ENCODE measurements at regions not wholly inside any gene's neighbourhood (a gene's known extent, or its start where the extent isn't known, plus 50 kb on each side); places are given as distances from the start of the nearest gene placed in this dataset.

GRCh38 chr6:16930432-16930831 lies 169.2 kb upstream of the ATXN1 start:
- H3K4me1 ChIP-seq = no peaks in the 10 kb centered on the region
- intact Hi-C loops (cut with DNase I) = no loop called here
- H3K36me3 ChIP-seq = no peaks in the 10 kb centered on the region
- H3K27me3 ChIP-seq = no peaks in the 10 kb centered on the region
- H3K9me3 ChIP-seq = no peaks in the 10 kb centered on the region
- H3K4me3 ChIP-seq = no peak overlapping the region
- TF ChIP-seq CTCF (IDR thresholded peaks at IDR 0.05) = no peak
- H3K27ac ChIP-seq = no peak overlapping the region
- no peak for DNase-seq
- no peak for ATAC-seq

- H3K4me3 ChIP-seq = no peak overlapping the region
- intact Hi-C loops (cut with DNase I) = no loop called here
- peak overlapping the region in 1 of 2 donors; percentile 60 for H3K27ac ChIP-seq
- no peaks in the 10 kb centered on the region for H3K36me3 ChIP-seq
- ATAC-seq (peak; percentile 75), DNase-seq (peak in 2 of 4 donors; percentile 45 to 73)
- H3K27me3 ChIP-seq = no peaks in the 10 kb centered on the region
- no peaks in the 10 kb centered on the region for H3K9me3 ChIP-seq
- no peaks in the 10 kb centered on the region for H3K4me1 ChIP-seq
- no peak for TF ChIP-seq CTCF (IDR thresholded peaks at IDR 0.05)
Measured at GRCh38 chr6:16929809-16930208, 168.5 kb upstream of the ATXN1 start.

- ATAC-seq (no peak), DNase-seq (no peak)
- no peaks in the 10 kb centered on the region for H3K27me3 ChIP-seq
- no peak for TF ChIP-seq CTCF (IDR thresholded peaks at IDR 0.05)
- H3K4me3 ChIP-seq = no peak overlapping the region
- H3K4me1 ChIP-seq = no peaks in the 10 kb centered on the region
- H3K36me3 ChIP-seq = no peaks in the 10 kb centered on the region
- intact Hi-C loops (cut with DNase I) = no loop called here
- H3K9me3 ChIP-seq = no peaks in the 10 kb centered on the region
- H3K27ac ChIP-seq = no peak overlapping the region
Measured at GRCh38 chr6:16928387-16928786, 167.1 kb upstream of the ATXN1 start.

- TF ChIP-seq CTCF (IDR thresholded peaks at IDR 0.05) = no peak
- no peak for DNase-seq
- Histone ChIP-seq H3K4me1 (no peaks in the 10 kb centered on the region), H3K27me3 (no peaks in the 10 kb centered on the region), H3K36me3 (no peaks in the 10 kb centered on the region), H3K4me3 (no peak overlapping the region), H3K9me3 (no peaks in the 10 kb centered on the region), H3K27ac (no peak overlapping the region)
- no peak for ATAC-seq
- intact Hi-C loops (cut with DNase I) = no loop called here
Measured at GRCh38 chr6:16927205-16927604, 165.9 kb upstream of the ATXN1 start.

GRCh38 chr6:16925461-16925860 lies 164.2 kb upstream of the ATXN1 start:
- intact Hi-C loops (cut with DNase I) = no loop called here
- no peak for DNase-seq

More at GRCh38 chr6:16925461-16925860, 164.2 kb upstream of the ATXN1 start:
- no peak for ATAC-seq
- no peak for TF ChIP-seq CTCF (IDR thresholded peaks at IDR 0.05)
- no peak overlapping the region for H3K27ac ChIP-seq
- no peaks in the 10 kb centered on the region for H3K9me3 ChIP-seq
- H3K36me3 ChIP-seq = no peaks in the 10 kb centered on the region
- no peaks in the 10 kb centered on the region for H3K27me3 ChIP-seq
- no peaks in the 10 kb centered on the region for H3K4me1 ChIP-seq
- no peak overlapping the region for H3K4me3 ChIP-seq
